ENCODE measurements at regions not wholly inside any gene's neighbourhood (a gene's known extent, or its start where the extent isn't known, plus 50 kb on each side); places are given as distances from the start of the nearest gene placed in this dataset.

- TF ChIP-seq EZH2 (optimal IDR thresholded peaks at IDR 0.05; ENCODE audit: low read depth, low read length) (no peak), EZH2phosphoT487 (IDR thresholded peaks at IDR 0.05; ENCODE audit: low read length) (no peak), CTCF (IDR thresholded peaks at IDR 0.05; ENCODE audit: low read length) (no peak)
Measured at GRCh38 chr16:9031107-9031506, 60.3 kb upstream of the HAPSTR1 start.

Measured in MM.1S (cell line).